Keratinocyte (primary cell): ENCODE measurements at regions not wholly inside any gene's neighbourhood (a gene's known extent, or its start where the extent isn't known, plus 50 kb on each side); places are given as distances from the start of the nearest gene placed in this dataset.

Experiments used
- DNase-seq: peaks from one replicate; pipeline ENCODE4 v3.0.0-alpha.2; 2011; ENCODE audit warnings: low read depth, missing footprints, low spot score
- FAIRE-seq: peaks from 2 replicates; lab custom pipeline; 2011; peaks lifted over from hg19 to GRCh38; lab: Jason Lieb, UNC
- H2AFZ ChIP-seq: 2 replicates; pipeline ENCODE4 v1.6.0; 2012; ENCODE audit warnings: low read length, control low read depth, inconsistent platforms; ENCODE audit not compliant: control insufficient read depth
- H3K27ac ChIP-seq: 2 replicates; pipeline ENCODE4 v1.5.1; 2011; ENCODE audit warnings: low read length; ENCODE audit not compliant: control insufficient read depth, insufficient read depth
- H3K27me3 ChIP-seq: 3 replicates; pipeline ENCODE4 v1.6.0; 2011; ENCODE audit warnings: low read length; ENCODE audit not compliant: control insufficient read depth, insufficient read depth; ENCODE audit errors: extremely low read depth
- H3K36me3 ChIP-seq, 2 experiments: 2 replicates in 1 of 2; 3 replicates in 1 of 2; pipeline ENCODE4 v1.5.1; 2011; ENCODE audit warnings: low read length in 2 of 2, mild to moderate bottlenecking in 1 of 2; ENCODE audit not compliant: control insufficient read depth in 2 of 2, insufficient read depth in 2 of 2; ENCODE audit errors: extremely low read depth in 1 of 2
- H3K4me1 ChIP-seq: 3 replicates; pipeline ENCODE4 v1.5.1; 2011; ENCODE audit warnings: low read length; ENCODE audit not compliant: control insufficient read depth, insufficient read depth; ENCODE audit errors: extremely low read depth
- H3K4me2 ChIP-seq: 3 replicates; pipeline ENCODE4 v1.6.0; 2011; ENCODE audit warnings: low read depth, low read length; ENCODE audit not compliant: control insufficient read depth, insufficient read depth; ENCODE audit errors: extremely low read depth
- H3K4me3 ChIP-seq, 3 experiments: fragments of 200-600 bp in 1 of 3; sonication (generic) in 1 of 3; 2 replicates in 2 of 3; 3 replicates in 1 of 3; pipeline ENCODE4 v1.5.1; 2011 to 2016; ENCODE audit warnings: low read length in 3 of 3, mild to moderate bottlenecking in 3 of 3, control low read depth in 2 of 3, inconsistent platforms in 1 of 3, low read depth in 1 of 3, mixed read lengths in 1 of 3, mixed run types in 1 of 3, moderate library complexity in 1 of 3; ENCODE audit not compliant: control insufficient read depth in 2 of 3, insufficient read depth in 2 of 3; ENCODE audit errors: extremely low read depth in 1 of 3
- H3K79me2 ChIP-seq: 2 replicates; pipeline ENCODE4 v1.6.0; 2012; ENCODE audit warnings: low read length; ENCODE audit not compliant: control insufficient read depth, insufficient read depth
- H3K9ac ChIP-seq: 3 replicates; pipeline ENCODE4 v1.6.0; 2011; ENCODE audit warnings: low read length; ENCODE audit not compliant: control insufficient read depth, insufficient read depth; ENCODE audit errors: extremely low read depth
- H3K9me1 ChIP-seq: 3 replicates; pipeline ENCODE4 v1.6.0; 2011; ENCODE audit warnings: low read length; ENCODE audit not compliant: control insufficient read depth, insufficient read depth; ENCODE audit errors: extremely low read depth
- H3K9me3 ChIP-seq: 2 replicates; pipeline ENCODE4 v1.5.1; 2012; ENCODE audit warnings: low read depth, low read length; ENCODE audit not compliant: control insufficient read depth
- H4K20me1 ChIP-seq: 3 replicates; pipeline ENCODE4 v1.6.0; 2011; ENCODE audit warnings: low read length; ENCODE audit not compliant: control insufficient read depth, insufficient read depth; ENCODE audit errors: extremely low read depth
- EZH2 ChIP-seq: IDR thresholded peaks from one replicate; pipeline ENCODE4 v1.6.1; 2012; ENCODE audit warnings: inconsistent platforms, mild to moderate bottlenecking, low read length, moderate library complexity
- dilution Hi-C: fragments of 300-500 bp; cut with MboI; formaldehyde crosslinking; loops from one replicate; pipeline ENCODE4 v1.7.0; 2020; ENCODE audit warnings: low sequenced_read_pairs; ENCODE audit not compliant: extremely low pct_ligation_motif_present
- TF ChIP-seq, protein P1 (sequence below), 3 experiments: IDR thresholded peaks in 1 of 3; conservative IDR thresholded peaks in 1 of 3; optimal IDR thresholded peaks in 1 of 3; 2 replicates in 2 of 3; 3 replicates in 1 of 3; pipeline versions ENCODE3 to v1.5.1; 2011; ENCODE audit warnings: low read length in 3 of 3, mild to moderate bottlenecking in 3 of 3, moderate library complexity in 2 of 3, control low read depth in 1 of 3, inconsistent platforms in 1 of 3; ENCODE audit not compliant: insufficient read depth in 2 of 3; ENCODE audit errors: extremely low read depth in 1 of 3

DNA sequence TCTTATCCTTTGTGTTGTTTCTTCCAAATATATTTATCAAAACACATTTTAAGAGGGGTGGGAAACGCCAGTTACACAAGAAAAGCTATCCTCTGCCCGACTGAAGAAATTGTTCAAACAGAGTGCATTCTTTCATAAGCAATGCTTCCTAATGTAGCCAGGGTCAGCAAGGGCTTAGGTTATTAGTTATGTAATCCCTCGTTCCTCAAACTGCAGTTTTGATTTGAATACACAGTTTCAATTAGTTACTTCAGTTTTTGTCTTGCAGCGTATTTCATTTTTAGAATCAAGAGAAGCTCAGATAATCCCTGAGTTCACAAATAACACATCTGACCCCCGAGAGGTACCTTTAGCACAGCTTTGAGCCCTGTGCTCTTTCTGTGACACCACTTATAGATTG is 141.7 kb upstream of the NRIP1 start:
- Histone ChIP-seq H4K20me1 (no peaks in the 10 kb centered on the region), H3K9me1 (no peaks in the 10 kb centered on the region), H3K4me1 (peaks cover 21% of the 10 kb centered on the region), H3K36me3 (no peaks in the 10 kb centered on the region), H3K9me3 (no peaks in the 10 kb centered on the region), H3K27me3 (no peaks in the 10 kb centered on the region), H3K9ac (no peak overlapping the region), H3K4me3 (no peak overlapping the region), H3K79me2 (no peaks in the 10 kb centered on the region), H3K4me2 (no peak overlapping the region), H2AFZ (no peak overlapping the region), H3K27ac (no peak overlapping the region)
- no peak for DNase-seq
- dilution Hi-C loops = no loop called here
- FAIRE-seq = no peak
- TF ChIP-seq EZH2 = no peak
- TF ChIP-seq, protein P1, sequence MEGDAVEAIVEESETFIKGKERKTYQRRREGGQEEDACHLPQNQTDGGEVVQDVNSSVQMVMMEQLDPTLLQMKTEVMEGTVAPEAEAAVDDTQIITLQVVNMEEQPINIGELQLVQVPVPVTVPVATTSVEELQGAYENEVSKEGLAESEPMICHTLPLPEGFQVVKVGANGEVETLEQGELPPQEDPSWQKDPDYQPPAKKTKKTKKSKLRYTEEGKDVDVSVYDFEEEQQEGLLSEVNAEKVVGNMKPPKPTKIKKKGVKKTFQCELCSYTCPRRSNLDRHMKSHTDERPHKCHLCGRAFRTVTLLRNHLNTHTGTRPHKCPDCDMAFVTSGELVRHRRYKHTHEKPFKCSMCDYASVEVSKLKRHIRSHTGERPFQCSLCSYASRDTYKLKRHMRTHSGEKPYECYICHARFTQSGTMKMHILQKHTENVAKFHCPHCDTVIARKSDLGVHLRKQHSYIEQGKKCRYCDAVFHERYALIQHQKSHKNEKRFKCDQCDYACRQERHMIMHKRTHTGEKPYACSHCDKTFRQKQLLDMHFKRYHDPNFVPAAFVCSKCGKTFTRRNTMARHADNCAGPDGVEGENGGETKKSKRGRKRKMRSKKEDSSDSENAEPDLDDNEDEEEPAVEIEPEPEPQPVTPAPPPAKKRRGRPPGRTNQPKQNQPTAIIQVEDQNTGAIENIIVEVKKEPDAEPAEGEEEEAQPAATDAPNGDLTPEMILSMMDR (optimal IDR thresholded peaks at IDR 0.05 in 1 of 3, IDR thresholded peaks at IDR 0.05 in 1 of 3, conservative IDR thresholded peaks at IDR 0.05 in 1 of 3; ENCODE audit: extremely low read depth in 1 of 3, insufficient read depth in 2 of 3, low read length in 3 of 3) = no peak

DNA sequence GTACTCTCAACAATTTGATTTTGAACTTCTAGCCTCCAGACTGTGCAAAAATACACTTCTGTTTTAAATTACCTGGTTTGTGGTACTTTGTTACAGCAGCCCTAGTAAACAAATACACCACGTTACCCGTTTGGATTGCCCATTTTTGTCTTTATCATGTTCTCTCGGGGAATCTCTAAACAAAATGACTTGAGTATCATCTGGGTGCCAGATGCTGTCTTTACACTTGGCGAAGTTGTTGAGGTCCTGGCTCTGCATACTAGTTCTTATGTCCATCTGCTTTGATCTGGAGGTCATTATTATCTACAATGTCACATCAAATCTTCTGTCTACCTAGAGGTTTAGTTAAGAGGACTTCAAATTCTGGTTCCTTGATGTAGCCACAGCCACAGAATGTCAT is 142.4 kb upstream of the NRIP1 start:
- Histone ChIP-seq H3K4me1 (peaks cover 21% of the 10 kb centered on the region), H2AFZ (no peak overlapping the region), H3K27me3 (no peaks in the 10 kb centered on the region), H3K27ac (no peak overlapping the region), H3K9me1 (no peaks in the 10 kb centered on the region), H3K9ac (no peak overlapping the region), H3K79me2 (no peaks in the 10 kb centered on the region), H3K4me3 (no peak overlapping the region), H4K20me1 (no peaks in the 10 kb centered on the region), H3K9me3 (no peaks in the 10 kb centered on the region), H3K4me2 (no peak overlapping the region), H3K36me3 (no peaks in the 10 kb centered on the region)
- no peak for FAIRE-seq
- TF ChIP-seq, protein P1 (optimal IDR thresholded peaks at IDR 0.05 in 1 of 3, IDR thresholded peaks at IDR 0.05 in 1 of 3, conservative IDR thresholded peaks at IDR 0.05 in 1 of 3; ENCODE audit: extremely low read depth in 1 of 3, insufficient read depth in 2 of 3, low read length in 3 of 3) = no peak
- no peak for TF ChIP-seq EZH2
- dilution Hi-C loops = no loop called here
- DNase-seq = no peak
